Naive thymus-derived CD8-positive, alpha-beta T cell (primary cell): ENCODE measurements at regions not wholly inside any gene's neighbourhood (a gene's known extent, or its start where the extent isn't known, plus 50 kb on each side); places are given as distances from the start of the nearest gene placed in this dataset.

Source experiments
- ATAC-seq, 2 donors: fragments of 150-1000 bp; cut with Tn5 transposase in 1 of 2; sonication (Bioruptor Pico), chemical (Tn5 transposase) in 1 of 2; 1 replicate in 1 of 2; 2 replicates in 1 of 2; pipeline ENCODE4 v1.10.0; 2021; ENCODE audit warnings: mild to moderate bottlenecking in 2 of 2, moderate library complexity in 2 of 2
- POLR2A ChIA-PET: fragments of 350-600 bp; sonication (Branson Sonifier 250); formaldehyde crosslinking; loops from one replicate; lab custom pipeline; 2021; ENCODE audit warnings: antibody characterized with exemption; lab: Charles Lee
- DNase-seq, 10 donors: peaks; one replicate each; pipeline versions ENCODE4 v3.0.0 to v3.0.0-alpha.2; 2020 to 2022
- H3K27ac Mint-ChIP-seq, 10 donors: one replicate each; pipeline ENCODE4 v1.8.0; 2020 to 2022; ENCODE audit warnings: mild to moderate bottlenecking in 10 of 10, mixed read lengths in 10 of 10, moderate library complexity in 4 of 10, inconsistent platforms in 1 of 10
- H3K27me3 Mint-ChIP-seq, 5 donors: one replicate each; pipeline ENCODE4 v1.8.0; 2021 to 2022; ENCODE audit warnings: mixed read lengths in 5 of 5
- H3K36me3 Mint-ChIP-seq, 3 donors: one replicate each; pipeline ENCODE4 v1.8.0; 2020 to 2022; ENCODE audit warnings: mixed read lengths in 3 of 3, mild to moderate bottlenecking in 2 of 3, inconsistent platforms in 1 of 3
- H3K4me1 Mint-ChIP-seq, 4 donors: one replicate each; pipeline ENCODE4 v1.8.0; 2021 to 2022; ENCODE audit warnings: mixed read lengths in 4 of 4
- H3K4me3 Mint-ChIP-seq, 10 donors: one replicate each; pipeline ENCODE4 v1.8.0; 2020 to 2022; ENCODE audit warnings: mild to moderate bottlenecking in 10 of 10, mixed read lengths in 10 of 10, moderate library complexity in 6 of 10, inconsistent platforms in 1 of 10
- H3K9me3 Mint-ChIP-seq, 9 donors: one replicate each; pipeline ENCODE4 v1.8.0; 2020 to 2022; ENCODE audit warnings: mixed read lengths in 9 of 9, mild to moderate bottlenecking in 3 of 9, inconsistent platforms in 1 of 9, moderate library complexity in 1 of 9

GRCh38 chr15:38666865-38667510, 102.4 kb upstream of the RASGRP1 start:
- POLR2A ChIA-PET: interaction anchor here (2.4 to 18.7 kb wide), 3 partner anchors 16 to 21 kb away, joined by 12 to 269 read pairs (median 66); no protein-coding TSS in a partner anchor
- H3K27ac Mint-ChIP-seq: peak overlapping the region; percentile 51 to 99 (median 92)
- no peak for ATAC-seq
- H3K36me3 Mint-ChIP-seq: no peaks in the 10 kb centered on the region
- peaks cover 0 to 20% (median 0%) of the 10 kb centered on the region in 9 donors for H3K9me3 Mint-ChIP-seq
- no peak for DNase-seq
- no peaks in the 10 kb centered on the region for H3K27me3 Mint-ChIP-seq
- peaks cover 52 to 94% (median 86%) of the 10 kb centered on the region in 4 donors for H3K4me1 Mint-ChIP-seq
- peak overlapping the region in 9 of 10 donors; percentile 1 to 78 (median 29) for H3K4me3 Mint-ChIP-seq

DNA sequence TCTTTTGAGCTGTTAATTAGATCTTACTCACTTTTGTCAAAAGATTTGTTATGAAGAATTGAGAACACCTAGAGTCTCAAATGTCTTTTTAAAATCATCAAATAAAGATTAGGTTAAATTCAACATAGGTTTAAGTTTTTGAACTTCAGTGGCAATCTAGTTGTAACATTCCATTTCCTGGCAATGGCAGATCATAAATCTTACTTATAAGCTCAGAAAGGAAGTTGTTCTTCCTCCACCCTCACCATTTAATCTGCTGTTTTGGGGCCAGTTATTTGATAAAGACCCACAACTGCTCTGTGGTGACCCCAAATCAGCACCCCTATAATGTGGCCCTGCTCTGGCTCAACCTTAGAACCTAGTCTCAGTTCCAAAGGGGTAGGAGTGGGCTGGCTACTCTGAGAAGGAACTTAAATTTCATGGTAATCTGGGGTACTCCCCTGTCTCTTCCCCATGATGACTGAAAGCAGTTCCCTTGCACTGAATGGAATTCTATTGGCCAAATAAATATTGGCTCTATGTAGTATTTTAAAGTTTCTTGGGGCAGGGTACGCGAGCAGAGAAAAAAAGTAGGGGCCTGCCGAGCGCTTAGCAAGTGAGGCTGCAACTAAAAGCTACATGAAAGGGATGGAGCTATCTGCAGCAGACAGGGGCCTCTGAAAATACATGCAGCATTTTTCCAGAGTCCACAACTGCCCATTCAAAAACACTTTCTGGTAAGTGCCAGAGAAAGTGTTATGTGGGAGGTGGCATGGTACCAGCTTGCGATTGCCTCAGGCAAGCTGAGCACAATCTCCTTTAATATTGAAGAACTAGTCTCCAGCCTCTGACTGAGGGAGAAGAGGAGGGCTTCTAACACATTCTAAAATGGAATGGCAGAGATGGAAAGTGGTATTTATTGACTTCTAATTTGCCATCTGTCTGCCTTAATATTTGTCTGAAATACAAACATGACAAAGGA, 103.6 kb upstream of the RASGRP1 start:
- H3K9me3 Mint-ChIP-seq: peaks cover 0 to 20% (median 0%) of the 10 kb centered on the region in 9 donors
- peaks cover 56 to 95% (median 87%) of the 10 kb centered on the region in 4 donors for H3K4me1 Mint-ChIP-seq
- H3K27ac Mint-ChIP-seq: peak overlapping the region; percentile 51 to 99 (median 92)
- ATAC-seq: no peak
- no peaks in the 10 kb centered on the region for H3K36me3 Mint-ChIP-seq
- no peaks in the 10 kb centered on the region for H3K27me3 Mint-ChIP-seq
- POLR2A ChIA-PET: interaction anchor here (0.8 to 18.7 kb wide), 5 partner anchors 9 to 104 kb away, joined by 4 to 269 read pairs (median 12); partner anchors contain the start of gene RASGRP1
- no peak for DNase-seq
- H3K4me3 Mint-ChIP-seq: peak overlapping the region in 9 of 10 donors; percentile 1 to 78 (median 51)

DNA sequence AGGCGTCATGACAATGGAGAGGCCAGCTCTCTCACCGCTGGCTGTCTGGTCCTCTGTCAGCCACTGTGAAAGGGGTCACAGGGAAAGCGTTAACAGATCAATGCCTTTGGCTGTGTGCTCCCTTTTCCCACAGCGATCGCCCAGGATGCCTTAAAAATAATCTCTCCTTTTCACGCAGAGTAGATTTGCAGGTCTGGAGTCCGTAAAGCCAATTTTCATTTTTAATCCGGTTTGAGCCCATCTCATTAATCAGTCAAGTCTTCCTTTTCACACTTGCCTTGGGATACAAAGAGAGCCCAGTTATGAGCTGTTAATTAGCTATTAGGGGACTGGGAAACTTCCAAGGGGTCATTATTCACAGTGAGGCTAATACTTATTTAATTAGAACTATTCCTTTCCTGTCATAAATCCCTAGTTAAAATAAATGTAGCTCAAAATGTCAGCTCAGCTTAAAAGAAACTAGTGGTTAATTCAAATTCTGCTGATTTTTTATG, 104.3 kb upstream of the RASGRP1 start:
- Mint-ChIP-seq H3K36me3 (no peaks in the 10 kb centered on the region), H3K4me1 (peaks cover 58 to 95% (median 91%) of the 10 kb centered on the region in 4 donors), H3K27me3 (no peaks in the 10 kb centered on the region), H3K27ac (peak overlapping the region in 9 of 10 donors; percentile 86 to 99 (median 94)), H3K4me3 (no peak overlapping the region), H3K9me3 (peaks cover 0 to 20% (median 0%) of the 10 kb centered on the region in 9 donors)
- POLR2A ChIA-PET: interaction anchor here (1.6 to 18.7 kb wide), 6 partner anchors 9 to 105 kb away, joined by 4 to 269 read pairs (median 16); partner anchors contain the start of gene RASGRP1
- no peak for DNase-seq
- ATAC-seq: no peak

GRCh38 chr15:38670128-38671005, 105.8 kb upstream of the RASGRP1 start:
- Mint-ChIP-seq H3K9me3 (peaks cover 0 to 20% (median 0%) of the 10 kb centered on the region in 9 donors), H3K4me1 (peaks cover 48 to 94% (median 88%) of the 10 kb centered on the region in 4 donors), H3K27ac (peak overlapping the region; percentile 91 to 99 (median 98)), H3K36me3 (no peaks in the 10 kb centered on the region), H3K4me3 (peak overlapping the region; percentile 20 to 74 (median 65)), H3K27me3 (no peaks in the 10 kb centered on the region)
- POLR2A ChIA-PET: interaction anchor here (0.6 to 18.7 kb wide), 11 partner anchors 9 to 106 kb away, joined by 3 to 269 read pairs (median 14); partner anchors contain the start of gene RASGRP1
- DNase-seq (peak in 9 of 10 donors; percentile 54 to 91 (median 82)), ATAC-seq (peak; percentile 61 to 75)

DNA sequence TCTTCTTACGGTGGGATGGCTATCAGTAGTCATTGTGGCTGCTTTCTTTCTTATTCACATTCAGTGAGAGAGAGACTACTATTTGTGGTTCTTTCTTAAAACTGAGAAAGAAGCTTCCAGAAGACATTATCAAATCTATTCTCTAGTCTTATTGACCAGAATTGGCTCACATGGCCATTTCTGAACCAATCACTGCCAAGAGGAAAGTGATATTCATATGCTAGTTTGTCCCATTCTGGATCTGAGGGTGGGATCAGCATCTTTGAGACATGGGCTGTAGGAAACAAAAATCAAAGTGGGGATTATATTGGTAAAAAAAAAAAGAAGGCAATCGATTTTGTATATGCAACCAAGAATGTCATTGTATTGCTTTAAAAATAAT, 106.4 kb upstream of the RASGRP1 start:
- H3K9me3 Mint-ChIP-seq: peaks cover 0 to 20% (median 0%) of the 10 kb centered on the region in 9 donors
- H3K4me1 Mint-ChIP-seq: peaks cover 45 to 91% (median 84%) of the 10 kb centered on the region in 4 donors
- DNase-seq (no peak), ATAC-seq (no peak)
- POLR2A ChIA-PET: interaction anchor here (0.7 to 18.7 kb wide), 9 partner anchors 9 to 107 kb away, joined by 3 to 269 read pairs (median 17); partner anchors contain the start of gene RASGRP1
- no peaks in the 10 kb centered on the region for H3K36me3 Mint-ChIP-seq
- H3K27me3 Mint-ChIP-seq: no peaks in the 10 kb centered on the region
- H3K27ac Mint-ChIP-seq: peak overlapping the region; percentile 91 to 99 (median 98)
- peak overlapping the region; percentile 20 to 74 (median 65) for H3K4me3 Mint-ChIP-seq

DNA sequence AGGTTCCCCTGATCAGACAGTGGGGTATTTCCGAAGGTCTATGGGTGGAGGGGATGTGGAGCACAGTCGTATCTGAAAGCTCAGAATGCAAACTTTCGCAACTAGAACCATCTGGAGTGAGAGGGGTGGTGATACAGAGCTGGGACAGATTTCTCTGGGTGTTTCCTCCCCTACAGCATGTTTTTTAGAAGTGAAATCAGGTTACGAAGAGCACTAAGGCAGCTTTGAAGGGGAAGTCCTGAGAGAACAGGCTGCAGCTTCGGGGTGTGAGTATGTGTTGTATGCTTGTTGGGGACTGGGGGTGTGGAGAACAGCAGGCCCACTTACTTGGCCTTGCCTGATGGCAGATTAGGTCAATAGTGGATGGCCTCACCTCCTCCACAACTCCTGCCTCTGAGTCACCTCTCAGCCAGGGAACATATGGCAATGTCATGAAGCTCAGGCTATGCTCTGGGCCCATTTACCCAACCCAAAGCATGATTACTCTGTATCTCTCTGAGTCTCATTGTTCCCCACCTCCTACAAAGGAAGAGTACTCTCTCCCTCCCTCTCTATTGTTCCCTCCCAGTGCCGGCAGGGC, 107.2 kb upstream of the RASGRP1 start:
- peak in 8 of 10 donors; percentile 38 to 73 (median 55) for DNase-seq

DNA sequence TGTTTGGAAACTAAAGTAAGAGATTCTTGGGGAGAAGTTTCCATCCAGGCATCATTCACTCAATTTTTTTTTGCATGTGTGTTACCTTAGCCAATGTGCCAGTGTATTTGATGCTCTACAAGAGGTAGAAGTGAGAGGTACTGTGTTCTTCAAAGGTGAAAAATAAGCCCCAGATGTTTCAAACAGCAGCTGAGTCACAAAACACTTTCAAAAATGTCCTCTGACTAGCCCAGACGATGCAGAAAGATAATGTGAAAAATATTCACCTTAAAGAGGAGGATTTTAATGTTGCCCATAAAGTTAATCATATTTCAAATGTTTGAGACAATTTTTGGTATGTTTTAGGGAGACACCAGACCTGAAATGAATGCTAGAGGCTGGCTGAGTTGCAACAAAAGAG, 107.7 kb upstream of the RASGRP1 start:
- POLR2A ChIA-PET: interaction anchor here (0.7 to 18.7 kb wide), 12 partner anchors 9 to 218 kb away, joined by 3 to 269 read pairs (median 6); partner anchors contain the start of genes FAM98B and RASGRP1
- Mint-ChIP-seq H3K36me3 (no peaks in the 10 kb centered on the region), H3K9me3 (peaks cover 0 to 15% (median 0%) of the 10 kb centered on the region in 9 donors), H3K4me3 (peak overlapping the region; percentile 46 to 79 (median 70)), H3K27ac (peak overlapping the region; percentile 91 to 99 (median 98)), H3K27me3 (no peaks in the 10 kb centered on the region), H3K4me1 (peaks cover 39 to 82% (median 75%) of the 10 kb centered on the region in 4 donors)
- DNase-seq (no peak), ATAC-seq (peak in 1 of 2 donors; percentile 24)

More for the DNA sequence above, 107.2 kb upstream of the RASGRP1 start:
- no peaks in the 10 kb centered on the region for H3K36me3 Mint-ChIP-seq
- no peaks in the 10 kb centered on the region for H3K27me3 Mint-ChIP-seq
- peaks cover 42 to 83% (median 77%) of the 10 kb centered on the region in 4 donors for H3K4me1 Mint-ChIP-seq
- ATAC-seq: peak; percentile 52 to 70
- peak overlapping the region; percentile 46 to 79 (median 70) for H3K4me3 Mint-ChIP-seq
- POLR2A ChIA-PET: interaction anchor here (0.7 to 18.7 kb wide), 12 partner anchors 9 to 129 kb away, joined by 3 to 269 read pairs (median 7); partner anchors contain the start of gene RASGRP1
- peak overlapping the region; percentile 91 to 99 (median 98) for H3K27ac Mint-ChIP-seq
- H3K9me3 Mint-ChIP-seq: peaks cover 0 to 20% (median 0%) of the 10 kb centered on the region in 9 donors

- no peaks in the 10 kb centered on the region for H3K36me3 Mint-ChIP-seq
- POLR2A ChIA-PET: interaction anchor here (0.9 to 18.7 kb wide), 7 partner anchors 10 to 219 kb away, joined by 3 to 269 read pairs (median 34); partner anchors contain the start of genes FAM98B and RASGRP1
- H3K9me3 Mint-ChIP-seq: peaks cover 0 to 9% (median 0%) of the 10 kb centered on the region in 9 donors
- H3K27me3 Mint-ChIP-seq: no peaks in the 10 kb centered on the region
- DNase-seq: peak in 4 of 10 donors; percentile 27 to 71 (median 37)
- H3K4me1 Mint-ChIP-seq: peaks cover 41 to 81% (median 73%) of the 10 kb centered on the region in 4 donors
- no peak for ATAC-seq
- H3K4me3 Mint-ChIP-seq: peak overlapping the region in 9 of 10 donors; percentile 26 to 78 (median 57)
- peak overlapping the region; percentile 91 to 99 (median 98) for H3K27ac Mint-ChIP-seq
Measured at GRCh38 chr15:38672814-38673670, 108.4 kb upstream of the RASGRP1 start.

DNA sequence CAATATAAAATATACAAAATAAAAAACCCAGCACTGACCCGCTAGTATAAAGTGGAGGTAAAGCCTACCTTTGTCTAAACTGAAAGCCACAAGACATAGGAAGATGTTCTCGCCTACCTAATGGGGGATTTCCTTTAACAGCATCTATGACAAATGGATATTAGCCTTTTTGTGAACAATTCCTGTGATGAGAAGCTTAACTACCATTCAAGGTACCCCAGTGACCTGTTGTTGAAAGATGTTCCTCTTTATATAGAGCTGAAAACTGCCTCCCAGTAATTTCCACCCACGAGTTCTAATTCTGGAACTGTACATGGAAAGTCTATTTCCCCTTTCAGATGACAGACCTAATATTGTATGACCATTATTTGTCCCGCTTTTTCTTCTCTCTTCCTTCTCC, 109.8 kb upstream of the RASGRP1 start:
- POLR2A ChIA-PET: interaction anchor here (1.0 to 18.7 kb wide), 6 partner anchors 9 to 24 kb away, joined by 3 to 269 read pairs (median 4); no protein-coding TSS in a partner anchor
- no peaks in the 10 kb centered on the region for H3K36me3 Mint-ChIP-seq
- H3K4me1 Mint-ChIP-seq: peaks cover 42 to 75% (median 69%) of the 10 kb centered on the region in 4 donors
- H3K27me3 Mint-ChIP-seq: no peaks in the 10 kb centered on the region
- ATAC-seq (no peak), DNase-seq (no peak)
- peak overlapping the region in 2 of 10 donors; percentile 1 to 18 for H3K4me3 Mint-ChIP-seq
- peak overlapping the region in 9 of 10 donors; percentile 0 to 78 (median 37) for H3K27ac Mint-ChIP-seq
- peaks cover 0 to 9% (median 0%) of the 10 kb centered on the region in 9 donors for H3K9me3 Mint-ChIP-seq

DNA sequence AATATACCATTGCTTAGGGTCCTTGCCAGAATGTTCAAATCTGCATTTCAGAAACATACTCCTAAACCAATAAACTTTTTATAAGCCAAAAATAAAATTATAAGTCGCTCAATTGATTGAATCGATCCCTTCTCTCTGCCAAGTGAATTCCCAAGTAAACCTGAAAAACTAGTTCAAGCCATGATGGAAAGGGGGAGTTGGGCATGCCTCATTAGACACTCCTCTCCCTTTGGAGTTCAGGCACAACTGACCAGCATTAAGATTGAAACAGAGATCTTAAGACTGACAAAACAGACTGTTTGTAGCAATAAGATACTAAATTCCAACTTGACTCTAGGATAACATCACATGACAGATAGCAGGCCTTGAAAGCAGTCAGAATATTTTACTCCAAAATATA, 113.7 kb upstream of the RASGRP1 start:
- no peak for DNase-seq
- Mint-ChIP-seq H3K27ac (peak overlapping the region in 3 of 10 donors; percentile 9 to 38 (median 38)), H3K9me3 (peaks cover 0 to 2% (median 0%) of the 10 kb centered on the region in 9 donors), H3K4me1 (peaks cover 29 to 51% (median 47%) of the 10 kb centered on the region in 4 donors), H3K36me3 (no peaks in the 10 kb centered on the region), H3K4me3 (no peak overlapping the region), H3K27me3 (no peaks in the 10 kb centered on the region)
- POLR2A ChIA-PET: interaction anchor here (0.6 to 18.7 kb wide), 5 partner anchors 10 to 115 kb away, joined by 3 to 269 read pairs (median 5); no protein-coding TSS in a partner anchor
- no peak for ATAC-seq
